GM12872 (cell line): ENCODE measurements at regions not wholly inside any gene's neighbourhood (a gene's known extent, or its start where the extent isn't known, plus 50 kb on each side); places are given as distances from the start of the nearest gene placed in this dataset.

ENCODE experiments used
- TF ChIP-seq, protein P1 (sequence below): IDR thresholded peaks from 3 replicates; pipeline ENCODE4 v1.5.1; 2011; ENCODE audit warnings: low read depth, mild to moderate bottlenecking, low read length, moderate library complexity; ENCODE audit not compliant: insufficient read depth

DNA sequence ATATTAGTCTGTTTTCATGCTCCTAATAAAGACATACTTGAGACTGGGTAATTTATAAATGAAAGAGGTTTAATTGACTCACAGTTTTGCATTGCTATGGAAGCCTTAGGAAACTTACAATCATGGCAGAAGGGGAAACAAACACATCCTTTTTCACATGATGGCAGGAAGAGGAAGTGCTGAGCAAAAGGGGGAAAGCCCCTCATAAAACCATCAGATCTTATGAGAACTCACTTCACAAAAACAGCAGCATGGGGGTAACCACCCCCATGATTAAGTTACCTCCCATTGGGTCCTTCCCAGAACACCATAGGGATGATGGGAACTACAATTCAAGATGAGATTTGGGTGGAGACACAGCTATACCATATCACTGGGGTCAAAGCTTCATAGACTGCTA is 254.2 kb downstream of the ERMARD start:
- TF ChIP-seq, protein P1, sequence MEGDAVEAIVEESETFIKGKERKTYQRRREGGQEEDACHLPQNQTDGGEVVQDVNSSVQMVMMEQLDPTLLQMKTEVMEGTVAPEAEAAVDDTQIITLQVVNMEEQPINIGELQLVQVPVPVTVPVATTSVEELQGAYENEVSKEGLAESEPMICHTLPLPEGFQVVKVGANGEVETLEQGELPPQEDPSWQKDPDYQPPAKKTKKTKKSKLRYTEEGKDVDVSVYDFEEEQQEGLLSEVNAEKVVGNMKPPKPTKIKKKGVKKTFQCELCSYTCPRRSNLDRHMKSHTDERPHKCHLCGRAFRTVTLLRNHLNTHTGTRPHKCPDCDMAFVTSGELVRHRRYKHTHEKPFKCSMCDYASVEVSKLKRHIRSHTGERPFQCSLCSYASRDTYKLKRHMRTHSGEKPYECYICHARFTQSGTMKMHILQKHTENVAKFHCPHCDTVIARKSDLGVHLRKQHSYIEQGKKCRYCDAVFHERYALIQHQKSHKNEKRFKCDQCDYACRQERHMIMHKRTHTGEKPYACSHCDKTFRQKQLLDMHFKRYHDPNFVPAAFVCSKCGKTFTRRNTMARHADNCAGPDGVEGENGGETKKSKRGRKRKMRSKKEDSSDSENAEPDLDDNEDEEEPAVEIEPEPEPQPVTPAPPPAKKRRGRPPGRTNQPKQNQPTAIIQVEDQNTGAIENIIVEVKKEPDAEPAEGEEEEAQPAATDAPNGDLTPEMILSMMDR: no peak

DNA sequence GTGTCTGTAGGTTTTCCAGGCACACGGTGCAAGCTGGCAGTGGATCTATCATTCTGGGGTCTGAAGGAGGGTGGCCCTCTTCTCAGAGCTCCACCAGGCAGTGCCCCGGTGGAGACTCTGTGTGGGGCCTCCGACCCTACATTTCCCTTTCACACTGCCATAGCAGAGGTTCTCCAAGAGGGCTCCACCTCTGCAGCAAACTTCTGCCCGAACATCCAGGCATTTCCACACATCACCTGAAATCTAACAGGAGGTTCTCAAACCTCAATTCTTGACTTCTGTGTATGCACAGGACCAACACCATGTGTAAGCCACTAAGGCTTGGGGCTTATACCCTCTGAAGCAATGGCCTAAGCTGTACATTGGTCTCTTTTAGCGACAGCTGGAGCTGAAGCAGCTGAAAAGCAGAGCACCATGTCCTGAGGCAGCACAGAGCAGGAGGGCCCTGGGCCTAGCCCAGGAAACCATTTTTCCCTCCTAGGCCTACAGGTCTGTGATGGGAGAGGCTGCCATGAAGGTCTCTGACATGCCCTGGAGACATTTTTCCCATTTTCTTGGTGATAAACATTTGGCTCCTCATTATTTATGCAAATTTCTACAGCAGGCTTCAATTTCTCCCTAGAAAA is 253.3 kb downstream of the ERMARD start:
- TF ChIP-seq, protein P1: no peak

DNA sequence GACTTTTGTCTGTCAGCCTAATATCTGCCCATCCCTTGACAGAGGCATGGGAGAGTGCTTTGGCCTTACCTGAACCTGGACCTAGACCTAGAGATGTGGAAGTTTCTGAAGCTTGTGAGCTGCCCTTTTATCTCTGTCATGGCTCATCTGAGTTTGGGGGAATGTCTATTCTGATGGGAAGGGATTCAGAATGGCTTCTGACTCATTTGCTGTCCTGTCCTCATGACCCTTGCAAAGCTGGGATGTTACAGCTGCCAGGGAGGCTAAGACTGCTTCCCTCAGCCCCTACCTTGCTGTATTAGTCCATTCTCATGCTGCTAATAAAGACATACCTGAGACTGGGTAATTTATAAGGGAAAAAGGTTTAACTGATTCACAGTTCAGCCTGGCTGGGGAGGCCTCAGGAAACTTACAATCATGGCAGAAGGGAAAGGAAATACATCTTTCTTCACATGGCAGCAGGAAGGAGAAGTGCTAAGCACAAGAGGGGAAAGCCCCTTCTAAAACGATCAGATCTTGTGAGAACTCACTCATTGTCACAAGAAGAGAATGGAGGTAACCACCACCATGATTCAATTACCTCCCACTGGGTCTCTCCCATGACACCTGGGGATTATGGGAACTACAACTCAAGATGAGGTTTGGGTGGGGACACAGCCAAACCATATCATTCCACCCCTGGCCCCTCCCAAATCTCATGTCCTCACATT is 252.2 kb downstream of the ERMARD start:
- TF ChIP-seq, protein P1: no peak

DNA sequence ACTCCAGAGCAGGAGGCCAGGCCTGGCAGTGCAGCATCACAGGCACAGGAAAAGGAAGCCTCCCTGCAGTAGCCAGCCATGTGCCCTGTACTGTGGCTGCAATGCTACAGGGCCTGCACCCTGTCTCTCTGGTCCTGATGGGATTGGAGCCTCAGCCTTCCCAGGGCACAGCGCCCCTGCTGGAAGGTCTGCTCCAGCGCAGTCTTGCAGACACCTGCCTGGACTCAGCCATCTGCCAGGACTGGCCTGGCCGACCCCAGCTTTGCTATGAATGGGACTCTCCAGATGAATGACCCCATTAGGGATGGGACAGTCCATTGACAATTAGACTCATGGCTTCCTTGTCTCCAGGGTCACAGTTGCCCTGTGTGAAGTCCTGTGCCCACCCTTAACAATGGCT is 251.6 kb downstream of the ERMARD start:
- TF ChIP-seq, protein P1: peak; percentile 39; the same call in 2 of the 3 replicates

DNA sequence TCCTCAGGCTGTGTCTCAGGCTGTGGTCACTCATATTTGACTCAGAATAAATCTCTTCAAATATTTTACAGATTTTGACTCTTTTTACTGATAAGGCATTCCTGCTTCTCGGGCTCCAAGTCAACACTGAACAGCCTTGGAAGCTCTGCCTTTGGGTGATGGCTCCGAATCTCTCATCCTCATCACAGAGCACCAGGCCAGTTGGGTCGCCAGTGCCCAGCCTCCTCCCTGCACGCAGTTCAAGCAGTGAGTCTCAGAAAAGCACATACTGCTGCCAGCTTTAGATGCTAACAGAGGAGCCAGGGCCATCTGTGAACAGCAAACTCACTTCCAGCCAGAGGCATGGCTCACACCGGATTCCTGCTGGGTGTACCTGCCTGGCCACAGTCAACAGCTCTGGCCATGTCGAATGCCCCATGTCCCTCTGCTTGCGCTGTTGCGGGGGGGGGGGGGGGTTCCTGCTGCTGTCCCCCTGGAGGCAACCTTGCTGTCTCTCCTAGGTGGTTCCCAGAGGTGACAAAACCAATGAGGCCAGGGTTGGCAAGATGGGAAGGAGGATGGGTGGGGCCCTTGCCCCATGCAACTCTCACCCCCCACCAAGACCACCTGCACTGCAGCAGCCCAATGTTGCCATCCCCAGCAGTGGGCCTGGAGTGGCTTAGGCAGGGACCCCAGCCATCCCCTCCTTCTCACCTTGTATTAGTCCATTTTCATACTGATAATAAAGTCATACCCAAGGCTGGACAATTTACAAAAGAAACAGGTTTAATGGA is 248.8 kb downstream of the ERMARD start:
- TF ChIP-seq, protein P1: no peak

DNA sequence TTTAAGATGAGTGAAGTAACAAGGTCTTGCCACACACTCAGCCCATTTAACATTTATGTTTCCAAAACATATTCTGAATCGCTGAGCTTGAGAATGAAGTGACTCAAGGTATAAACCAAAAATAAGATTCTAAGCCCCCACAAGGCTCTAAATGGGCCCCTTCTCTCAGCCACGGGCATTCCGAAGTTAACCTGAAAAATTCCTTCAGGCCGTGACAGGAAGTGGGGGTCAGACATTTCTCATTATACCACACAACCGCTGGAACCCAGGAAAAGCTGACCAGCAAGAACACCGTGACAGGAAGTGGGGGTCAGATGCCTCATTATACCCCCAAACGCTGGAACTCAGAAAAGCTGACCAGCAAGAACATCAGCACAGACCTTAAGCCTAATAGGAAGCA is 247.9 kb downstream of the ERMARD start:
- TF ChIP-seq, protein P1: no peak

DNA sequence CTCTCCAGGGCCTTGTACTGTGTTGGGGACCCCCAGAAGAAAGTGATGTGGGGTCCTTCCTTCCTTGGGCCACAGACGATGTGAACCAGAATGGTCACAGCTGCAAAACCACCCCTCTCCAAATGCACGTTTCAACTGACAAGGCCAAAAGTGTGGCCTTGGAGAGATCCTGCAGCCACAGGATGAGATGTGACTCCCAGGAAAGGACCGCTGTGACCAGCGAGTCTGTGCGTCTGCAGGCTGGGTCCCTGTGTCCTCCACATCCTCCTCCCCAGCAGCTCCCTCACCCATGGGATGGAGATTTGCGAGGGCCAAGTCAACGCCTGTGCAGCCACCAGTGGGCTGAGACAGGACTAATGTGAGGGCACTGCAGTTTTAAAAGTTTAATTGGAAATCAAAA is 247.0 kb downstream of the ERMARD start:
- TF ChIP-seq, protein P1: no peak
